ENCODE measurements at regions not wholly inside any gene's neighbourhood (a gene's known extent, or its start where the extent isn't known, plus 50 kb on each side); places are given as distances from the start of the nearest gene placed in this dataset.

- no peak overlapping the region for H2AK5ac ChIP-seq (ENCODE audit: low read depth, low read length)
- H3K56ac ChIP-seq (replicated peaks; ENCODE audit: insufficient read length, low read depth, low read length), result no peak overlapping the region
- no peak overlapping the region for H2BK120ac ChIP-seq (replicated peaks; ENCODE audit: low read depth, low read length)
- H3K9ac ChIP-seq (replicated peaks in 1 of 4; ENCODE audit: extremely low read depth in 1 of 4, low read depth in 3 of 4, low read length in 3 of 4), result no peak overlapping the region
- no peaks in the 10 kb centered on the region for H3K79me2 ChIP-seq (ENCODE audit: control insufficient read depth in 1 of 2, insufficient read depth in 2 of 2, low read length in 2 of 2)
- no peak overlapping the region for H2BK20ac ChIP-seq (ENCODE audit: low read length)
- H3K14ac ChIP-seq (ENCODE audit: insufficient read length), result no peak overlapping the region
- no peak overlapping the region for H3K27ac ChIP-seq (ENCODE audit: low read depth, low read length)
- peak overlapping the region; percentile 77 for H2AFZ ChIP-seq (ENCODE audit: low read length)
- H2BK12ac ChIP-seq (ENCODE audit: low read depth, low read length), result no peak overlapping the region
- H3K4me3 ChIP-seq (ENCODE audit: extremely low read depth in 1 of 4, insufficient read depth in 2 of 4, low read depth in 3 of 4, low read length in 4 of 4), result no peak overlapping the region
- POLR2A ChIA-PET (ENCODE audit: partially characterized antibody), result interaction anchor here (0.9 to 1.3 kb wide), 2 partner anchors 105 to 108 kb away, joined by 3 read pairs; no protein-coding TSS in a partner anchor
- no peaks in the 10 kb centered on the region; the same call in 1 of the 2 replicates for H3K23me2 ChIP-seq (ENCODE audit: low read depth, low read length)
- H3K4ac ChIP-seq (replicated peaks; ENCODE audit: insufficient read length, low read depth, low read length), result no peak overlapping the region
- no peak overlapping the region for H3K18ac ChIP-seq (ENCODE audit: extremely low read depth, low read length)
- no peaks in the 10 kb centered on the region for H3K4me1 ChIP-seq (replicated peaks in 1 of 4; ENCODE audit: control insufficient read depth in 3 of 4, insufficient read depth in 4 of 4, low read length in 3 of 4)
- H3K79me1 ChIP-seq (ENCODE audit: low read depth, low read length), result no peaks in the 10 kb centered on the region
- H4K20me1 ChIP-seq (replicated peaks in 1 of 2; ENCODE audit: control insufficient read depth in 1 of 2, insufficient read depth in 2 of 2, low read length in 2 of 2), result no peaks in the 10 kb centered on the region
- FAIRE-seq, result no peak
- peaks cover 0 to 5% (median under 1%) of the 10 kb centered on the region in 4 experiments; a peak in 1 of 7 replicates for H3K27me3 ChIP-seq (replicated peaks in 1 of 4; ENCODE audit: control insufficient read depth in 3 of 4, extremely low read depth in 1 of 4, insufficient read depth in 3 of 4, low read length in 3 of 4)
- no peaks in the 10 kb centered on the region for H3K9me3 ChIP-seq (ENCODE audit: insufficient read depth in 2 of 2, low read depth in 1 of 2, low read length in 1 of 2)
- no peak overlapping the region for H2BK15ac ChIP-seq (ENCODE audit: low read length)
- CTCF ChIA-PET (ENCODE audit: partially characterized antibody), result interaction anchor here (0.8 to 2.6 kb wide), 4 partner anchors 16 to 138 kb away, joined by 3 to 20 read pairs (median 4); no protein-coding TSS in a partner anchor
- H3K23ac ChIP-seq (ENCODE audit: insufficient read length), result no peak overlapping the region
- H3K4me2 ChIP-seq (ENCODE audit: insufficient read depth in 1 of 2, low read depth in 2 of 2, low read length in 2 of 2), result no peak overlapping the region; a peak in 1 of 4 replicates
- DNase-seq (ENCODE audit: low read depth in 1 of 2, low spot score in 2 of 2), result peak in 1 of 2 experiments; percentile 43
- TF ChIP-seq ZNF274 (IDR thresholded peaks at IDR 0.05; ENCODE audit: borderline replicate concordance, extremely low read depth, low read length) (no peak), E2F6 (IDR thresholded peaks at IDR 0.05) (0 out of 2 replicates have a peak, but pooled peaks have one; percentile 23)
- TF ChIP-seq, protein P1, sequence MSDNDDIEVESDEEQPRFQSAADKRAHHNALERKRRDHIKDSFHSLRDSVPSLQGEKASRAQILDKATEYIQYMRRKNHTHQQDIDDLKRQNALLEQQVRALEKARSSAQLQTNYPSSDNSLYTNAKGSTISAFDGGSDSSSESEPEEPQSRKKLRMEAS (IDR thresholded peaks at IDR 0.05), result 0 out of 2 replicates have a peak, but pooled peaks have one; percentile 16
- H2BK5ac ChIP-seq (ENCODE audit: low read depth, low read length), result no peak overlapping the region
- H4K5ac ChIP-seq (ENCODE audit: insufficient read length, low read depth, low read length), result no peak overlapping the region
- H4K91ac ChIP-seq (replicated peaks; ENCODE audit: insufficient read length, low read length), result no peak overlapping the region
- WGBS, 2 experiments (ENCODE audit: extremely low coverage in 1 of 2, insufficient coverage in 1 of 2, insufficient read length in 1 of 2, insufficient replicate concordance in 2 of 2, low coverage in 1 of 2, low lambda C conversion rate in 2 of 2, missing lambda C conversion rate in 1 of 2), result 75% methylated on average over 14 of the region's 15 CpGs; no CpG with 5 or more reads in 1 of the 2 experiments
- H3K36me3 ChIP-seq (ENCODE audit: control insufficient read depth in 2 of 4, insufficient read depth in 4 of 4, low read length in 3 of 4), result no peaks in the 10 kb centered on the region
- no peak overlapping the region for H4K8ac ChIP-seq (ENCODE audit: extremely low read depth, insufficient read depth, low read length)
Observed at GRCh38 chr5:173435447-173435846, 107.2 kb upstream of the STC2 start.

All from H1 (cell line).